HCT116 (cell line): ENCODE measurements at regions not wholly inside any gene's neighbourhood (a gene's known extent, or its start where the extent isn't known, plus 50 kb on each side); places are given as distances from the start of the nearest gene placed in this dataset.

ENCODE experiments used
- ATAC-seq: fragments of 200-7000 bp; cut with Tn5 transposase; 2 replicates; pipeline ENCODE4 v1.9.1; 2020; ENCODE audit warnings: mild to moderate bottlenecking, moderate library complexity
- BruUV-seq: library from RNA; stranded (reverse); fragments of 400-500 nt; replicated peaks from 2 replicates; lab custom pipeline; 2021; lab: Mats Ljungman, UMichigan
- CTCF ChIA-PET: fragments of 300-600 bp; sonication (Branson Sonifier 250); formaldehyde crosslinking; loops from one replicate; lab custom pipeline; 2021; ENCODE audit warnings: antibody characterized with exemption; lab: Charles Lee
- POLR2A ChIA-PET: fragments of 300-600, 350-600 bp; sonication (Branson Sonifier 250); formaldehyde crosslinking; loops from one replicate; lab custom pipeline; 2021; ENCODE audit warnings: antibody characterized with exemption; lab: Charles Lee
- RAD21 ChIA-PET, 2 experiments: fragments of 300-600 bp; sonication (Branson Sonifier 250); formaldehyde crosslinking; loops; one replicate each; lab custom pipeline; 2023; ENCODE audit warnings: low total read pairs in 2 of 2; ENCODE audit not compliant: uncharacterized antibody in 2 of 2, unreplicated experiment in 2 of 2, low non-redundant PET in 1 of 2; lab: Charles Lee
- DNase-seq: peaks from one replicate; pipeline ENCODE4 v3.0.0-alpha.2; 2010; ENCODE audit warnings: low read depth, low spot score
- H2AFZ ChIP-seq: fragments of 200-600 bp; shearing (Covaris generic), sonication (generic); 2 replicates; pipeline ENCODE4 v1.6.1; 2017; ENCODE audit warnings: low read depth, mixed run types, mixed read lengths, antibody characterized with exemption, low read length; ENCODE audit not compliant: poor library complexity, severe bottlenecking
- H3K27ac ChIP-seq: 2 replicates; pipeline ENCODE4 v1.5.1; 2012; ENCODE audit warnings: low read depth, low read length
- H3K27me3 ChIP-seq: fragments of 200-600 bp; sonication (generic); 2 replicates; pipeline ENCODE4 v1.6.1; 2016; ENCODE audit warnings: mixed run types, low read length, mixed read lengths; ENCODE audit not compliant: insufficient read depth
- H3K36me3 ChIP-seq, 2 experiments: fragments of 200-500 bp in 1 of 2; fragments of 200-600 bp in 1 of 2; sonication (Bioruptor generic) in 1 of 2; sonication (generic) in 1 of 2; 2 replicates each; pipeline versions ENCODE4 v1.5.1 to v1.6.1; 2014 to 2016; ENCODE audit warnings: low read length in 2 of 2, inconsistent platforms in 1 of 2, mixed read lengths in 1 of 2, mixed run types in 1 of 2; ENCODE audit not compliant: insufficient read depth in 2 of 2, control insufficient read depth in 1 of 2
- H3K4me1 ChIP-seq, 2 experiments: fragments of 200-600 bp in 1 of 2; sonication (generic) in 1 of 2; 2 replicates each; pipeline versions ENCODE4 v1.5.1 to v1.6.1; 2012 to 2017; ENCODE audit warnings: low read length in 2 of 2, inconsistent platforms in 1 of 2, mild to moderate bottlenecking in 1 of 2, mixed read lengths in 1 of 2, mixed run types in 1 of 2, moderate library complexity in 1 of 2; ENCODE audit not compliant: insufficient read depth in 2 of 2, control insufficient read depth in 1 of 2
- H3K4me2 ChIP-seq: fragments of 200-600 bp; sonication (generic); 2 replicates; pipeline ENCODE4 v1.6.1; 2017; ENCODE audit warnings: mixed run types, low read length, mixed read lengths
- H3K4me3 ChIP-seq, 2 experiments: fragments of 200-600 bp in 1 of 2; sonication (generic) in 1 of 2; replicated peaks in 1 of 2; 2 replicates each; pipeline ENCODE4 v1.5.1; 2011 to 2016; ENCODE audit warnings: low read length in 2 of 2, control low read depth in 1 of 2, low read depth in 1 of 2, mild to moderate bottlenecking in 1 of 2, mixed read lengths in 1 of 2, mixed run types in 1 of 2
- H3K79me2 ChIP-seq: fragments of 200-600 bp; sonication (generic); 2 replicates; pipeline ENCODE4 v1.6.1; 2017; ENCODE audit warnings: mild to moderate bottlenecking, mixed run types, low read length, moderate library complexity, mixed read lengths; ENCODE audit not compliant: insufficient read depth
- H3K9ac ChIP-seq: fragments of 200-600 bp; sonication (generic); 2 replicates; pipeline ENCODE4 v1.6.1; 2016; ENCODE audit warnings: low read length, mixed read lengths
- H3K9me2 ChIP-seq: fragments of 200-600 bp; sonication (generic), shearing (Covaris generic); 2 replicates; pipeline ENCODE4 v1.6.1; 2017; ENCODE audit warnings: mixed run types, mild to moderate bottlenecking, moderate library complexity; ENCODE audit not compliant: insufficient read depth
- H3K9me3 ChIP-seq, 2 experiments: fragments of 200-500 bp in 1 of 2; fragments of 200-600 bp in 1 of 2; sonication (Bioruptor generic) in 1 of 2; sonication (generic) in 1 of 2; 2 replicates each; pipeline ENCODE4 v1.6.1; 2014 to 2017; ENCODE audit warnings: low read length in 2 of 2, mixed read lengths in 2 of 2, inconsistent platforms in 1 of 2, low read depth in 1 of 2, mild to moderate bottlenecking in 1 of 2, mixed run types in 1 of 2, moderate library complexity in 1 of 2; ENCODE audit not compliant: control insufficient read depth in 1 of 2, insufficient read depth in 1 of 2
- H4K20me1 ChIP-seq: fragments of 200-600 bp; sonication (generic), shearing (Covaris generic); 2 replicates; pipeline ENCODE4 v1.6.1; 2017; ENCODE audit warnings: mixed run types, mild to moderate bottlenecking, moderate library complexity; ENCODE audit not compliant: insufficient read depth
- CBX3 ChIP-seq: IDR thresholded peaks from 2 replicates; pipeline ENCODE4 v1.6.1; 2012; ENCODE audit warnings: low read depth
- EZH2 ChIP-seq: fragments of 200-600 bp; sonication (generic); IDR thresholded peaks from 2 replicates; pipeline ENCODE4 v1.6.1; 2017; ENCODE audit warnings: antibody characterized with exemption, mixed run types
- EZH2phosphoT487 ChIP-seq: fragments of 200-600 bp; IDR thresholded peaks from 2 replicates; pipeline ENCODE4 v1.6.1; 2018; ENCODE audit warnings: antibody characterized with exemption, borderline replicate concordance
- JUND ChIP-seq: IDR thresholded peaks from 2 replicates; pipeline ENCODE4 v1.6.1; 2012
- MAX ChIP-seq: IDR thresholded peaks from 2 replicates; pipeline ENCODE4 v1.6.1; 2012
- POLR2A ChIP-seq: IDR thresholded peaks from 2 replicates; pipeline ENCODE4 v1.7.0; 2011; ENCODE audit warnings: borderline replicate concordance; ENCODE audit not compliant: insufficient read depth, insufficient read length; ENCODE audit errors: extremely low read depth
- RAD21 ChIP-seq: IDR thresholded peaks from 2 replicates; pipeline ENCODE4 v1.6.1; 2012; ENCODE audit warnings: low read depth, mild to moderate bottlenecking
- REST ChIP-seq: IDR thresholded peaks from 2 replicates; pipeline ENCODE4 v1.6.1; 2012; ENCODE audit warnings: low read depth
- SP1 ChIP-seq: IDR thresholded peaks from 2 replicates; pipeline ENCODE4 v1.6.1; 2012; ENCODE audit warnings: low read depth
- SRF ChIP-seq: IDR thresholded peaks from 2 replicates; pipeline ENCODE4 v1.6.1; 2012; ENCODE audit warnings: low read depth
- TCF7L2 ChIP-seq: IDR thresholded peaks from 2 replicates; pipeline ENCODE4 v1.7.0; 2011; ENCODE audit warnings: borderline replicate concordance, inconsistent platforms; ENCODE audit not compliant: insufficient read depth, insufficient read length; ENCODE audit errors: extremely low read depth
- YY1 ChIP-seq: IDR thresholded peaks from 2 replicates; pipeline ENCODE4 v1.6.1; 2011; ENCODE audit warnings: low read length, low read depth, moderate library complexity, mild to moderate bottlenecking; ENCODE audit not compliant: insufficient replicate concordance; ENCODE audit errors: extremely low read depth
- ZBTB33 ChIP-seq: IDR thresholded peaks from 2 replicates; pipeline ENCODE4 v1.6.1; 2011; ENCODE audit warnings: mild to moderate bottlenecking, low read length, moderate library complexity; ENCODE audit not compliant: insufficient replicate concordance; ENCODE audit errors: extremely low read depth
- ZFX ChIP-seq: fragments of 450-650 bp; IDR thresholded peaks from 2 replicates; pipeline ENCODE4 v1.6.1; 2017
- ZNF274 ChIP-seq: fragments of 200-500 bp; sonication (Bioruptor generic); IDR thresholded peaks from 2 replicates; pipeline ENCODE4 v1.6.1; 2014; ENCODE audit warnings: mild to moderate bottlenecking, low read depth, low read length, inconsistent platforms
- intact Hi-C: fragments of 100-400 bp; cut with micrococcal nuclease; formaldehyde crosslinking; loops from 2 replicates; pipeline ENCODE4 v1.10.0; 2022
- TF ChIP-seq, protein P1 (sequence below), 3 experiments: fragments of 200-600 bp in 1 of 3; sonication (generic) in 1 of 3; IDR thresholded peaks in 2 of 3; conservative IDR thresholded peaks in 1 of 3; 2 replicates each; pipeline ENCODE4 v1.5.1; 2012 to 2017; ENCODE audit warnings: low read depth in 2 of 3, low read length in 2 of 3, antibody characterized with exemption in 1 of 3, borderline replicate concordance in 1 of 3, control low read depth in 1 of 3, mild to moderate bottlenecking in 1 of 3, mixed read lengths in 1 of 3, mixed run types in 1 of 3, moderate library complexity in 1 of 3; ENCODE audit not compliant: insufficient read depth in 1 of 3
- TF ChIP-seq, protein P2 (sequence below): IDR thresholded peaks from 2 replicates; pipeline ENCODE4 v1.6.1; 2012

DNA sequence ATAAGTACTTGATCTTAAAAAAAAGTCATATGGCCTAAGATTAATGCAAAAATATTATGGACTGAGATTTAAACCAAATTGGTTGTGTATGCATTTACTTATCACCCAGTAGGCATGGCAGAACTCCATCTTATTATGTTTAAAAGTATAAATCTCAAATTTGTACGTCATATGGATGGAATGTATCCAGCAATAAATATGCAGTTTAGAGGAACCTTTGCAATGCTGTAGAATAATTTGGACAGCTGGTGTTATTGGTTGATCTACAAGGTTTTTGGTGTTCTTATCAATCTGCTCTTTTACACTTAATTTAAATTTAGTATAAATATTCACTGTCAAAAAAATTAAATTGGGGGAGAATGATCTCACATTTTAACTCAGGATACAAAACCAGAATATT, 640.2 kb downstream of the SATB2 start:
- no TSS peak for BruUV-seq
- POLR2A ChIA-PET = no interaction called here
- Histone ChIP-seq H3K27me3 (no peaks in the 10 kb centered on the region), H2AFZ (no peak overlapping the region), H3K36me3 (no peaks in the 10 kb centered on the region), H3K4me1 (no peaks in the 10 kb centered on the region), H3K9me3 (no peaks in the 10 kb centered on the region), H3K4me2 (no peak overlapping the region), H3K9me2 (no peaks in the 10 kb centered on the region), H3K79me2 (no peaks in the 10 kb centered on the region), H3K27ac (no peak overlapping the region), H3K9ac (no peak overlapping the region), H3K4me3 (no peak overlapping the region), H4K20me1 (no peaks in the 10 kb centered on the region)
- no peak for TF ChIP-seq SRF
- TF ChIP-seq REST = no peak
- no peak for TF ChIP-seq CBX3
- TF ChIP-seq YY1 = no peak
- no peak for TF ChIP-seq ZFX
- no peak for TF ChIP-seq SP1
- TF ChIP-seq, protein P1, sequence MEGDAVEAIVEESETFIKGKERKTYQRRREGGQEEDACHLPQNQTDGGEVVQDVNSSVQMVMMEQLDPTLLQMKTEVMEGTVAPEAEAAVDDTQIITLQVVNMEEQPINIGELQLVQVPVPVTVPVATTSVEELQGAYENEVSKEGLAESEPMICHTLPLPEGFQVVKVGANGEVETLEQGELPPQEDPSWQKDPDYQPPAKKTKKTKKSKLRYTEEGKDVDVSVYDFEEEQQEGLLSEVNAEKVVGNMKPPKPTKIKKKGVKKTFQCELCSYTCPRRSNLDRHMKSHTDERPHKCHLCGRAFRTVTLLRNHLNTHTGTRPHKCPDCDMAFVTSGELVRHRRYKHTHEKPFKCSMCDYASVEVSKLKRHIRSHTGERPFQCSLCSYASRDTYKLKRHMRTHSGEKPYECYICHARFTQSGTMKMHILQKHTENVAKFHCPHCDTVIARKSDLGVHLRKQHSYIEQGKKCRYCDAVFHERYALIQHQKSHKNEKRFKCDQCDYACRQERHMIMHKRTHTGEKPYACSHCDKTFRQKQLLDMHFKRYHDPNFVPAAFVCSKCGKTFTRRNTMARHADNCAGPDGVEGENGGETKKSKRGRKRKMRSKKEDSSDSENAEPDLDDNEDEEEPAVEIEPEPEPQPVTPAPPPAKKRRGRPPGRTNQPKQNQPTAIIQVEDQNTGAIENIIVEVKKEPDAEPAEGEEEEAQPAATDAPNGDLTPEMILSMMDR (IDR thresholded peaks at IDR 0.05 in 2 of 3, conservative IDR thresholded peaks at IDR 0.05 in 1 of 3; ENCODE audit: borderline replicate concordance in 1 of 3, insufficient read depth in 1 of 3, low read depth in 2 of 3, low read length in 2 of 3) = no peak
- no peak for TF ChIP-seq TCF7L2
- TF ChIP-seq, protein P2, sequence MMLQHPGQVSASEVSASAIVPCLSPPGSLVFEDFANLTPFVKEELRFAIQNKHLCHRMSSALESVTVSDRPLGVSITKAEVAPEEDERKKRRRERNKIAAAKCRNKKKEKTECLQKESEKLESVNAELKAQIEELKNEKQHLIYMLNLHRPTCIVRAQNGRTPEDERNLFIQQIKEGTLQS = no peak
- TF ChIP-seq ZNF274 = no peak
- TF ChIP-seq EZH2 = no peak
- no peak for TF ChIP-seq POLR2A
- no peak for TF ChIP-seq ZBTB33
- no peak for TF ChIP-seq RAD21
- TF ChIP-seq EZH2phosphoT487 = no peak
- TF ChIP-seq JUND = no peak
- TF ChIP-seq MAX = no peak
- intact Hi-C loops = no loop called here
- RAD21 ChIA-PET = no interaction called here
- ATAC-seq = no peak
- no peak for DNase-seq
- CTCF ChIA-PET = no interaction called here
